22Rv1 (cell line): ENCODE measurements at regions not wholly inside any gene's neighbourhood (a gene's known extent, or its start where the extent isn't known, plus 50 kb on each side); places are given as distances from the start of the nearest gene placed in this dataset.

Experiments used
- CTCF ChIP-seq: fragments of 450-650 bp; IDR thresholded peaks from 2 replicates; pipeline ENCODE4 v1.5.1; 2017; ENCODE audit warnings: mild to moderate bottlenecking
- ZFX ChIP-seq: fragments of 450-650 bp; IDR thresholded peaks from 2 replicates; pipeline ENCODE4 v1.6.1; 2017; ENCODE audit warnings: antibody characterized with exemption, borderline replicate concordance

- TF ChIP-seq CTCF (peak; percentile 95), ZFX (no peak)
Measured at GRCh38 chr1:54488779-54489626, 59.0 kb upstream of the ACOT11 start.
